K562 (cell line): ENCODE measurements at regions not wholly inside any gene's neighbourhood (a gene's known extent, or its start where the extent isn't known, plus 50 kb on each side); places are given as distances from the start of the nearest gene placed in this dataset.

Experiments
- ATAC-seq: fragments of 200-7000 bp; cut with Tn5 transposase; 3 replicates; pipeline ENCODE4 v1.9.1; 2020; ENCODE audit warnings: moderate library complexity
- BruUV-seq: library from RNA; stranded (reverse); fragments of 400-500 nt; replicated peaks from 2 replicates; lab custom pipeline; 2021; lab: Mats Ljungman, UMichigan
- CTCF ChIA-PET: fragments of 300-600 bp; formaldehyde crosslinking; extraction: SDS; loops from one replicate; lab custom pipeline; 2021; ENCODE audit warnings: low intra/inter-chr PET ratio; lab: Yijun Ruan, JAX
- POLR2A ChIA-PET: fragments of 300-600, 350-650 bp; sonication (Branson Sonifier 250); formaldehyde crosslinking; extraction: SDS; loops from one replicate; lab custom pipeline; 2021; ENCODE audit warnings: antibody characterized with exemption, inconsistent platforms; lab: Yijun Ruan, JAX
- DNase-seq, 4 experiments: peaks; one replicate each; pipeline versions ENCODE4 v3.0.0 to v3.0.0-alpha.2; 2011 to 2018; ENCODE audit warnings: low spot score in 3 of 4, mixed read lengths in 3 of 4; ENCODE audit errors: extremely low read depth in 1 of 4
- FAIRE-seq: peaks from 2 replicates; lab custom pipeline; 2011; peaks lifted over from hg19 to GRCh38; lab: Jason Lieb, UNC
- H2AFZ ChIP-seq: 2 replicates; pipeline ENCODE4 v1.6.0; 2011; ENCODE audit warnings: low read depth, low read length, control low read depth, inconsistent platforms
- H3K27ac ChIP-seq: fragments of 200-600 bp; 3 replicates; pipeline ENCODE4 v1.8.0; 2011; ENCODE audit warnings: low read depth, mild to moderate bottlenecking, control low read depth, inconsistent platforms, low read length, moderate library complexity, mixed read lengths; ENCODE audit errors: extremely low read depth
- H3K27me3 ChIP-seq, 2 experiments: fragments of 300-600 bp in 1 of 2; 2 replicates in 1 of 2; 3 replicates in 1 of 2; pipeline versions ENCODE4 v1.6.0 to v1.8.0; 2011; ENCODE audit warnings: inconsistent platforms in 2 of 2, low read length in 2 of 2, mild to moderate bottlenecking in 1 of 2, mixed read lengths in 1 of 2, moderate library complexity in 1 of 2; ENCODE audit not compliant: control insufficient read depth in 2 of 2, insufficient read depth in 2 of 2
- H3K36me3 ChIP-seq: fragments of 300-600 bp; 3 replicates; pipeline ENCODE4 v1.8.0; 2011; ENCODE audit warnings: mild to moderate bottlenecking, low read length, inconsistent platforms; ENCODE audit not compliant: control insufficient read depth, insufficient read depth
- H3K4me1 ChIP-seq, 2 experiments: fragments of 200-600 bp in 1 of 2; replicated peaks in 1 of 2; 2 replicates in 1 of 2; 3 replicates in 1 of 2; pipeline versions ENCODE4 v1.5.1 to v1.8.0; 2011; ENCODE audit warnings: inconsistent platforms in 2 of 2, low read length in 2 of 2, mild to moderate bottlenecking in 1 of 2, mixed read lengths in 1 of 2, moderate library complexity in 1 of 2; ENCODE audit not compliant: control insufficient read depth in 2 of 2, insufficient read depth in 2 of 2
- H3K4me2 ChIP-seq: 2 replicates; pipeline ENCODE4 v1.6.1; 2011; ENCODE audit warnings: low read length, control low read depth, inconsistent platforms, mixed read lengths; ENCODE audit not compliant: insufficient read depth
- H3K4me3 ChIP-seq: fragments of 200-600 bp; sonication (generic), shearing (Covaris generic); 2 replicates; pipeline ENCODE4 v1.5.1; 2016; ENCODE audit warnings: control low read depth, inconsistent platforms
- H3K79me2 ChIP-seq: fragments of 200-600 bp; 3 replicates; pipeline ENCODE4 v1.8.0; 2011; ENCODE audit warnings: low read length, inconsistent platforms; ENCODE audit not compliant: control insufficient read depth, insufficient read depth
- H3K9ac ChIP-seq, 2 experiments: 2 replicates each; pipeline versions ENCODE4 v1.6.0 to v1.6.1; 2011; ENCODE audit warnings: low read depth in 2 of 2, low read length in 2 of 2, control low read depth in 1 of 2, inconsistent platforms in 1 of 2, mild to moderate bottlenecking in 1 of 2, mixed read lengths in 1 of 2; ENCODE audit not compliant: insufficient read depth in 1 of 2
- H3K9me1 ChIP-seq: one replicate; pipeline ENCODE4 v1.6.0; 2011; ENCODE audit warnings: inconsistent platforms, mild to moderate bottlenecking, low read length, moderate library complexity; ENCODE audit not compliant: control insufficient read depth, insufficient read depth
- H3K9me3 ChIP-seq: replicated peaks from 2 replicates; pipeline ENCODE4 v1.5.1; 2011; ENCODE audit warnings: low read depth, low read length, inconsistent platforms; ENCODE audit not compliant: control insufficient read depth, insufficient read depth
- H4K20me1 ChIP-seq: replicated peaks from 2 replicates; pipeline ENCODE4 v1.6.1; 2011; ENCODE audit warnings: low read length, inconsistent platforms, mixed read lengths; ENCODE audit not compliant: control insufficient read depth, insufficient read depth
- ADNP ChIP-seq: fragments of 200-800 bp; sonication (Bioruptor generic); IDR thresholded peaks from 2 replicates; pipeline ENCODE4 v1.6.1; 2016; ENCODE audit warnings: missing genetic modification characterization, missing compliant biosample characterization
- C11orf30 ChIP-seq: fragments of 450-650 bp; IDR thresholded peaks from 2 replicates; pipeline ENCODE4 v1.6.1; 2016; ENCODE audit warnings: low read depth, mild to moderate bottlenecking
- DPF2 ChIP-seq: fragments of 450-650 bp; IDR thresholded peaks from 2 replicates; pipeline ENCODE4 v1.6.1; 2016
- EGR1 ChIP-seq: fragments of 450-650 bp; conservative IDR thresholded peaks from 2 replicates; pipeline ENCODE4 v1.6.1; 2017; ENCODE audit warnings: mild to moderate bottlenecking
- ELF1 ChIP-seq: fragments of 200-800 bp; sonication (Bioruptor generic); IDR thresholded peaks from 2 replicates; pipeline ENCODE4 v1.6.1; 2016; ENCODE audit warnings: missing genetic modification characterization, missing compliant biosample characterization
- FOSL1 ChIP-seq: fragments of 200-800 bp; sonication (Bioruptor generic); conservative IDR thresholded peaks from 2 replicates; pipeline ENCODE4 v1.6.1; 2016; ENCODE audit warnings: missing genetic modification characterization, missing compliant biosample characterization
- SIN3A ChIP-seq, 2 experiments: fragments of 150-350 bp in 1 of 2; IDR thresholded peaks; 2 replicates each; pipeline ENCODE4 v1.6.1; 2011 to 2016; ENCODE audit warnings: borderline replicate concordance in 2 of 2, low read depth in 2 of 2, low read length in 2 of 2, mild to moderate bottlenecking in 2 of 2, moderate library complexity in 2 of 2; ENCODE audit not compliant: control insufficient read depth in 1 of 2
- SMAD4 ChIP-seq: fragments of 250-450 bp; sonication (Bioruptor Pico); conservative IDR thresholded peaks from 2 replicates; pipeline ENCODE4 v1.8.0; 2021; ENCODE audit warnings: inconsistent platforms, mild to moderate bottlenecking, moderate library complexity
- SREBF1 ChIP-seq: fragments of 150-350 bp; IDR thresholded peaks from 2 replicates; pipeline ENCODE4 v1.6.1; 2014; ENCODE audit warnings: antibody characterized with exemption, low read depth, low read length, borderline replicate concordance
- TSHZ1 ChIP-seq: fragments of 250-450 bp; sonication (Bioruptor Pico); IDR thresholded peaks from 2 replicates; pipeline ENCODE4 v1.4.0; 2020; ENCODE audit warnings: mild to moderate bottlenecking, moderate library complexity
- VEZF1 ChIP-seq: fragments of 200-800 bp; sonication (Bioruptor generic); IDR thresholded peaks from 2 replicates; pipeline ENCODE4 v1.6.1; 2017; ENCODE audit warnings: missing genetic modification characterization, missing compliant biosample characterization
- ZBTB11 ChIP-seq, 3 experiments: fragments of 200-800 bp in 1 of 3; fragments of 250-450 bp in 1 of 3; fragments of 450-650 bp in 1 of 3; sonication (Bioruptor Pico) in 1 of 3; sonication (Bioruptor generic) in 1 of 3; formaldehyde crosslinking in 1 of 3; IDR thresholded peaks; 2 replicates each; pipeline versions ENCODE4 v1.6.1 to v1.8.0; 2016 to 2022; ENCODE audit warnings: mild to moderate bottlenecking in 2 of 3, missing genetic modification characterization in 2 of 3, missing compliant biosample characterization in 1 of 3, moderate library complexity in 1 of 3
- ZNF511 ChIP-seq: sonication (generic); formaldehyde crosslinking; IDR thresholded peaks from 2 replicates; pipeline ENCODE4 v1.8.0; 2022; ENCODE audit warnings: mild to moderate bottlenecking, missing genetic modification reagents
- WGBS: fragments of 100-300 bp; shearing (Covaris generic); methylation state at CpG from one replicate; pipeline ENCODE4 v1.1.6; 2016; ENCODE audit warnings: low coverage, mixed read lengths; ENCODE audit not compliant: insufficient coverage; ENCODE audit errors: missing lambda C conversion rate; 5-methylcytosine and 5-hydroxymethylcytosine counted together
- in situ Hi-C: fragments of 300-500 bp; cut with MboI; formaldehyde crosslinking; loops from 4 replicates; pipeline ENCODE4 v1.15.0; 2018; ENCODE audit warnings: inconsistent platforms, mixed read lengths
- intact Hi-C: fragments of 100-400 bp; cut with micrococcal nuclease; formaldehyde crosslinking; loops from 2 replicates; pipeline ENCODE4 v1.14.2; 2022

GRCh38 chr15:39238443-39238842 lies 342.4 kb upstream of the THBS1 start (continued):
- TF ChIP-seq ELF1 (no peak), SIN3A (IDR thresholded peaks at IDR 0.05; ENCODE audit: borderline replicate concordance in 2 of 2, control insufficient read depth in 1 of 2, low read depth in 2 of 2, low read length in 2 of 2) (no peak), C11orf30 (no peak), VEZF1 (CRISPR knock-in tag) (no peak), DPF2 (no peak), ZNF511 (CRISPR knock-in tag) (no peak)

GRCh38 chr15:39239562-39239961 lies 341.3 kb upstream of the THBS1 start:
- intact Hi-C loops (no loop called here), in situ Hi-C loops (no loop called here)
- Histone ChIP-seq H3K36me3 (no peaks in the 10 kb centered on the region), H3K79me2 (no peaks in the 10 kb centered on the region), H3K9ac (no peak overlapping the region), H3K4me3 (no peak overlapping the region), H2AFZ (no peak overlapping the region), H4K20me1 (no peaks in the 10 kb centered on the region), H3K27ac (no peak overlapping the region), H3K9me3 (no peaks in the 10 kb centered on the region), H3K4me2 (no peak overlapping the region), H3K9me1 (no peaks in the 10 kb centered on the region), H3K27me3 (no peaks in the 10 kb centered on the region), H3K4me1 (no peaks in the 10 kb centered on the region)
- no TSS peak for BruUV-seq
- CTCF ChIA-PET = no interaction called here
- no peak for ATAC-seq
- DNase-seq = no peak
- no peak for FAIRE-seq
- POLR2A ChIA-PET = no interaction called here
- 0% methylated on average over 1 of the region's 1 CpG for whole genome bisulfite sequencing
- TF ChIP-seq ZBTB11 (CRISPR knock-in tag; IDR thresholded peaks at IDR 0.05) = no peak
- no peak for TF ChIP-seq FOSL1 (tag)
- no peak for TF ChIP-seq TSHZ1 (CRISPR knock-in tag)
- TF ChIP-seq SREBF1 = no peak
- TF ChIP-seq EGR1 = no peak
- no peak for TF ChIP-seq SMAD4 (CRISPR knock-in tag)
- TF ChIP-seq ADNP = no peak
